Naive B cell (primary cell): ENCODE measurements at regions not wholly inside any gene's neighbourhood (a gene's known extent, or its start where the extent isn't known, plus 50 kb on each side); places are given as distances from the start of the nearest gene placed in this dataset.
A peak's percentile ranks its signal among the peaks of the same experiment; 100 is the strongest.

Experiments
- ATAC-seq, 2 donors: fragments of 150-1000 bp; cut with Tn5 transposase; 2 replicates each; pipeline ENCODE4 v1.10.0; 2021; ENCODE audit warnings: low read depth in 2 of 2, mild to moderate bottlenecking in 2 of 2, moderate library complexity in 2 of 2
- DNase-seq: peaks from one replicate; pipeline ENCODE4 v3.0.0; 2022
- H3K27ac Mint-ChIP-seq, 6 donors: one replicate each; pipeline ENCODE4 v1.8.0; 2020 to 2022; ENCODE audit warnings: mild to moderate bottlenecking in 6 of 6, mixed read lengths in 6 of 6, moderate library complexity in 5 of 6, inconsistent platforms in 2 of 6
- H3K27me3 Mint-ChIP-seq, 3 donors: one replicate each; pipeline ENCODE4 v1.8.0; 2021 to 2022; ENCODE audit warnings: mixed read lengths in 3 of 3, mild to moderate bottlenecking in 1 of 3
- H3K36me3 Mint-ChIP-seq, 2 donors: one replicate each; pipeline ENCODE4 v1.8.0; 2020 to 2022; ENCODE audit warnings: mixed read lengths in 2 of 2, inconsistent platforms in 1 of 2, mild to moderate bottlenecking in 1 of 2
- H3K4me1 Mint-ChIP-seq, 3 donors: one replicate each; pipeline ENCODE4 v1.8.0; 2020 to 2022; ENCODE audit warnings: mixed read lengths in 3 of 3, inconsistent platforms in 1 of 3, mild to moderate bottlenecking in 1 of 3, moderate library complexity in 1 of 3
- H3K4me3 Mint-ChIP-seq, 8 donors: one replicate each; pipeline ENCODE4 v1.8.0; 2020 to 2022; ENCODE audit warnings: mild to moderate bottlenecking in 8 of 8, mixed read lengths in 8 of 8, moderate library complexity in 8 of 8, inconsistent platforms in 2 of 8
- H3K9me3 Mint-ChIP-seq, 7 donors: one replicate each; pipeline ENCODE4 v1.8.0; 2020 to 2022; ENCODE audit warnings: mixed read lengths in 7 of 7, mild to moderate bottlenecking in 5 of 7, inconsistent platforms in 2 of 7, moderate library complexity in 1 of 7

GRCh38 chr10:131514454-131514853, 202.9 kb upstream of the TCERG1L start:
- H3K4me1 Mint-ChIP-seq: peaks cover 0 to 4% (median 0%) of the 10 kb centered on the region in 3 donors
- no peak overlapping the region for H3K27ac Mint-ChIP-seq
- H3K4me3 Mint-ChIP-seq: no peak overlapping the region
- DNase-seq: no peak
- H3K36me3 Mint-ChIP-seq: no peaks in the 10 kb centered on the region
- ATAC-seq: no peak
- peaks cover 2 to 11% (median 7%) of the 10 kb centered on the region in 7 donors for H3K9me3 Mint-ChIP-seq
- peaks cover 0 to 12% (median 6%) of the 10 kb centered on the region in 3 donors for H3K27me3 Mint-ChIP-seq

DNA sequence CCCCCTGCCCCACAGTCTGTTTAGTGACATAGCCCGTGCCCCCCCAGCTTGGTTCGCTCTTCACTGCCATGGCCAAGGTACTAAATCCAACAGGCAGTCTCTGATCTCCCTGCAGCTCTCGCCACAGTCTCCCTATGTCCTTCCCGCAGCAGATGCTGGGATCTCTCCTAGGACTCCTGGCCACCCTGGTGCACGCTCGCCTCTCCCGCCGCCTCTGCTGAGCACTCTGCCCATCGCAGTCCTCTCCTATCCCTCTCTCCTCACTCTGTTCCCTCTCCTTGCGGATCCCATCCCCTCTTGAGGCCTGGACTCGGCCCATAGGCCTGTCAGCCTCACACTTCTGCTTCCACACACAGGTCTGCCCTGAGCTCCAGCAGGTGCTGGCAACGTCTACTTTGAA, 204.8 kb upstream of the TCERG1L start:
- peaks cover 0 to 5% (median 0%) of the 10 kb centered on the region in 7 donors for H3K9me3 Mint-ChIP-seq
- peak overlapping the region in 1 of 8 donors; percentile 42 for H3K4me3 Mint-ChIP-seq

DNA sequence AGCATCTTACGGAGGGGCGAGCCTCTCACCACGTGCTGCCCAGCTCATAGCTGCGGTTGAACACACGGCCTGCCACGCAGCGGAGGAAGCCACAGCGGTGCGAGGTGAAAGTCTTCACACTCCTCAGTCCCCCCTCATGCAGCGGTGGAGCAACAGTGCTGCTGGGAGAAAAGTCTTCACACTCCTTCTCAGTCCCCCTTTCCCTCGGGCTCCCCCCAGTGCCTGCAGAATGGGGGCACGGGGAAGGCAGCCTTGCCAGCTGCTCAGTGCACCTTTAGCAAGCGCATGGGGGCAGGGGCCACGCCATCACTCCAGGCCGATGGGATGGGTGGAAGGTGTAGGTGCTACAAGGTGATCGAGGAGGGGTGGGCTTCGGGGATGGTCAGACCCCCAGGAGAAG, 206.3 kb upstream of the TCERG1L start:
- Mint-ChIP-seq H3K9me3 (peaks cover 0 to 5% (median 1%) of the 10 kb centered on the region in 7 donors), H3K36me3 (no peaks in the 10 kb centered on the region), H3K27me3 (peaks cover 0 to 12% (median 6%) of the 10 kb centered on the region in 3 donors), H3K4me3 (no peak overlapping the region), H3K27ac (peak overlapping the region in 1 of 6 donors; percentile 70), H3K4me1 (peaks cover 0 to 4% (median 0%) of the 10 kb centered on the region in 3 donors)
- DNase-seq (no peak), ATAC-seq (no peak)

More for the DNA sequence above, 204.8 kb upstream of the TCERG1L start:
- Mint-ChIP-seq H3K27ac (peak overlapping the region in 1 of 6 donors; percentile 45), H3K4me1 (peaks cover 0 to 4% (median 0%) of the 10 kb centered on the region in 3 donors), H3K27me3 (peaks cover 0 to 12% (median 6%) of the 10 kb centered on the region in 3 donors), H3K36me3 (no peaks in the 10 kb centered on the region)
- DNase-seq (no peak), ATAC-seq (no peak)

DNA sequence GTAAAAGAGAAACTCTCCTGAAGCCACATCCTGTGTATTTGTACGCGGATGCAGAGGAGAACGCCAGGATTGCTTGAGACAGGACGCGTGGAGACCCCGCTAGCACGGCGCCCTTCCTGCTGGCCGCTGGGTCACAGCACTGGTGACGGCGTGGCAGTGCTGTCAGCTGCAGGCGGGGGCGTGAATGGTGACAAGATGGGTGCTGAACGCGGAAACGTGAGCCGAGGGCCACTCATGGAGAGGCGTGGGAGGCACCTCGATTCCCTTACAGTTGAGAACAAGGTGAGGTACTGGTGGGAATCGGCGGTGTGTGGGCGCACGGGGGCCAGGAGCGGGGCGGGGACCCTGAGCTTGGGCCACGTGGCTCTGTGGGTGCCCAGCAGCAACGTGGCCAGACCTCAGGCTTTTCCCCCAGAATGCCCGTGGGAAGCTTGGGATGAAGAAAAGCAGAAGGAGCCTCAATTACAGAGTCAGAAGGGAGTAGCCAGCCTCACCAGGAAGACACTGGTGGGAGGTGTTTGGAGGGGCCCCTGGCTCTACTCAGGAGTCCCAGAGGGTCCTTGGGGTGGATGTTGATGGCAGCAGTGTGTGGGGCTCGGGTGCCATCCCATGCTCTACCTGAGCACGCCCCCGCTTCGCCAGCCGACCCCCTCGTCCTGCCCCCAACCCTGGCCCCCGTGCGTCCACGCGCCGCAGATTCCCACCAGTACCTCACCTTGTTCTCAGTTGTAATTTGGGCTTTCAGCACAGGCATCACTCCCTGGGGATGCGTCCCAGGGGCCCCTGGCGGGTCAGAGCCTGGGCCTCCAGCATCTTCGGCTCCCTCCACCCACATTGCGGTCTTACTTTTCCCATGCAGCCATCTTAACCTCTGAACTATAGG, 208.4 kb upstream of the TCERG1L start:
- peaks cover 0 to 12% (median 6%) of the 10 kb centered on the region in 3 donors for H3K27me3 Mint-ChIP-seq
- H3K9me3 Mint-ChIP-seq: peaks cover 0 to 14% (median 2%) of the 10 kb centered on the region in 7 donors
- peaks cover 0 to 4% (median 0%) of the 10 kb centered on the region in 3 donors for H3K4me1 Mint-ChIP-seq
- DNase-seq (no peak), ATAC-seq (no peak)
- peak overlapping the region in 1 of 8 donors; percentile 19 for H3K4me3 Mint-ChIP-seq
- no peak overlapping the region for H3K27ac Mint-ChIP-seq
- no peaks in the 10 kb centered on the region for H3K36me3 Mint-ChIP-seq

GRCh38 chr10:131531265-131532190, 220.0 kb upstream of the TCERG1L start:
- DNase-seq (no peak), ATAC-seq (no peak)
- H3K4me3 Mint-ChIP-seq: peak overlapping the region in 1 of 8 donors; percentile 60
- H3K4me1 Mint-ChIP-seq: no peaks in the 10 kb centered on the region
- H3K27ac Mint-ChIP-seq: no peak overlapping the region
- H3K36me3 Mint-ChIP-seq: no peaks in the 10 kb centered on the region
- peaks cover 0 to 9% (median 0%) of the 10 kb centered on the region in 3 donors for H3K27me3 Mint-ChIP-seq
- peaks cover 0 to 2% (median 0%) of the 10 kb centered on the region in 7 donors for H3K9me3 Mint-ChIP-seq

- Mint-ChIP-seq H3K9me3 (peaks cover 0 to 1% (median 0%) of the 10 kb centered on the region in 7 donors), H3K4me1 (no peaks in the 10 kb centered on the region), H3K27ac (no peak overlapping the region), H3K27me3 (peaks cover 0 to 11% (median 0%) of the 10 kb centered on the region in 3 donors), H3K36me3 (no peaks in the 10 kb centered on the region), H3K4me3 (no peak overlapping the region)
- DNase-seq (no peak), ATAC-seq (no peak)
Observed at GRCh38 chr10:131532291-131532690, 220.8 kb upstream of the TCERG1L start.

DNA sequence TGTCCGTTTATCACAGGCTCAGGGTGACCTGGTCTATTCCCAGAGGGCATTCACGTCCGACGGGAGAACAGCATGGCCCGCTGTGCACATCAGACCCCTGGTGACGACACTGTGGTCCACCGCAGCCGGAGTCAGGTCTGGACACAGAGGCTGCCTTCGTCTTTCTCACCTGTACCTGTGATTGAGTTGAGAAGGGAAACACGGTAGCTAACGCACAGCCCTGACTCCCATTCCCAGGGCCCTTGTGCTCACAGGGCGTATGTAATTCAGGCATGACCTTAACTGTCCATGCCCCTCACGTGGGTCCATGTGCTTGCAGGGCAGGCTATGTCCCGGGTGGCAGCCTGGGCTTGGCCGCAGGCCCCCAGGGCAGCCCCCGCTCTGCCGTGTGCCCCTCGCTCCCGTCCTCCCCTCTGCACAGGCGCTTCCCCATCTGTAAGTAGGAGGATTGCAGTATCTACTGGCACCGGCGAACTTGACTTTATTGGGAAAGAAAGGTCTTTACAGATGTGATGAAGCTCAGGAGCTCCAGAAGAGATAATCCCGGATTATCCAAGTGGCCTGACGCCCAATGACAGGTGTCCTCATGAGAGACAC, 221.3 kb upstream of the TCERG1L start:
- peaks cover 0 to 12% (median 0%) of the 10 kb centered on the region in 3 donors for H3K27me3 Mint-ChIP-seq
- no peak overlapping the region for H3K27ac Mint-ChIP-seq
- no peak for ATAC-seq
- no peak for DNase-seq
- H3K9me3 Mint-ChIP-seq: peaks cover 0 to 1% (median 0%) of the 10 kb centered on the region in 7 donors
- H3K4me3 Mint-ChIP-seq: no peak overlapping the region
- no peaks in the 10 kb centered on the region for H3K36me3 Mint-ChIP-seq
- H3K4me1 Mint-ChIP-seq: no peaks in the 10 kb centered on the region

DNA sequence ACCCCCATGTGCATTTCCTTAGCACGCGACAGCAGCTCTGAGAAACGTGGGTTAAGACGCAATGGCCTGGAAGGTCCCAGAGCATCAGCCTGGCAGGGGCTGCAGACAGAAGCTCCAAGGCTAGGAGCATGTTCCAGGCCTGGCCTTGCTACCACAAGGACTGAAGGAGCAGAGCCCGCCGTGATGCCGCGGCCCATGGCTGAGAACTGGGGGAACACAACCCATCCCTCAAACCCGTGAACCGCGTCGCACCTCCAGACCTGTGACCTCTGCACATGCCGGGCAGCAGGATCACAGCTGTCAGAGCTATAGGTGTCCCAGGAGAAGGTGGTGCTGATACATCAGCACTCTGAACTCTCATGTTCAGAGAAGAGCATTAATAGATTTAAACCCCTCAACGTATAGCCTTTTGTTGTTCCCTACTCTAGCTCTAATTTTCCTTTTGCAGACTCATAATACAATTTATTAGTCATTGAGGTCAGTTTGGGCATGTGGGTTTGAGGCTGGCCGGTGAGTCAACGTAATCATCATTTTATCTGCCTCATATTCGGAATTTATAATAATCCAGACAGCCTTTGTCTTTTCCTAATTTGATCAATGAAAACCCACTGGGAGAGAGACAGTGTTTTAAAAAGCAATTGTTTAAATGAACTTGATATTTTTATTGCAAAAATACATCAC, 222.5 kb upstream of the TCERG1L start:
- no peak overlapping the region for H3K27ac Mint-ChIP-seq
- H3K9me3 Mint-ChIP-seq: peaks cover 0 to 1% (median 0%) of the 10 kb centered on the region in 7 donors

DNA sequence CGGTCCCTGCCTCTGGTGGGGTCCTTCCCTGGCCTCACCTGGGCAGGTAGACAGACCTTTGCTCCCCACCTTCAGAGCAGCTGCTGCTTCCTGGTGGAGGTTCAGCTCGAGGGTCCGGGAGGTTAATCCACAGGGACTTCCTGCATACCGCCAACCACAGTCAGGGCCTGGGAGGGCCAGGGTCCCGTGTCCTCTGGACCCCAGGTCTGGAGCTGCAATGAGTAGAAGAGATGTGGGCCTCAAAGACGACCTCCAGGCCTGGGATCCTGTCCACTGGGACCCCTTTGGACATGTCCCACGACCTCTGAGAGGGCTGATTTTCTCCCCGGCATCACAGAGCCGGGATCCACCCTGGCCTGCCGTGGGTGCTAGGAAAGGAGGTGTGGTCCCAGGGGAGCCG, 223.3 kb upstream of the TCERG1L start:
- no peak for DNase-seq

More for the DNA sequence above, 222.5 kb upstream of the TCERG1L start:
- Mint-ChIP-seq H3K4me1 (no peaks in the 10 kb centered on the region), H3K27me3 (peaks cover 0 to 9% (median 0%) of the 10 kb centered on the region in 3 donors), H3K36me3 (no peaks in the 10 kb centered on the region), H3K4me3 (no peak overlapping the region)
- no peak for ATAC-seq
- no peak for DNase-seq

GRCh38 chr10:131536676-131537075, 225.2 kb upstream of the TCERG1L start:
- DNase-seq (no peak), ATAC-seq (no peak)
- no peak overlapping the region for H3K27ac Mint-ChIP-seq
- peaks cover 0 to 2% (median 0%) of the 10 kb centered on the region in 7 donors for H3K9me3 Mint-ChIP-seq
- H3K4me3 Mint-ChIP-seq: no peak overlapping the region
- H3K36me3 Mint-ChIP-seq: no peaks in the 10 kb centered on the region
- peaks cover 0 to 12% (median 10%) of the 10 kb centered on the region in 3 donors for H3K27me3 Mint-ChIP-seq
- H3K4me1 Mint-ChIP-seq: no peaks in the 10 kb centered on the region

More for the DNA sequence above, 223.3 kb upstream of the TCERG1L start:
- Mint-ChIP-seq H3K27me3 (peaks cover 0 to 9% (median 0%) of the 10 kb centered on the region in 3 donors), H3K4me3 (no peak overlapping the region), H3K4me1 (no peaks in the 10 kb centered on the region), H3K9me3 (peaks cover 0 to 1% (median 0%) of the 10 kb centered on the region in 7 donors), H3K36me3 (no peaks in the 10 kb centered on the region), H3K27ac (no peak overlapping the region)
- no peak for ATAC-seq

GRCh38 chr10:131537281-131537680, 225.8 kb upstream of the TCERG1L start:
- no peaks in the 10 kb centered on the region for H3K4me1 Mint-ChIP-seq
- peaks cover 0 to 2% (median 0%) of the 10 kb centered on the region in 7 donors for H3K9me3 Mint-ChIP-seq
- no peak overlapping the region for H3K27ac Mint-ChIP-seq
- peaks cover 0 to 12% (median 11%) of the 10 kb centered on the region in 3 donors for H3K27me3 Mint-ChIP-seq
- DNase-seq (no peak), ATAC-seq (no peak)
- H3K4me3 Mint-ChIP-seq: no peak overlapping the region
- no peaks in the 10 kb centered on the region for H3K36me3 Mint-ChIP-seq

GRCh38 chr10:131544495-131544894, 233.0 kb upstream of the TCERG1L start:
- no peak for ATAC-seq
- Mint-ChIP-seq H3K4me3 (no peak overlapping the region), H3K36me3 (no peaks in the 10 kb centered on the region), H3K4me1 (no peaks in the 10 kb centered on the region), H3K27me3 (peaks cover 9 to 16% (median 11%) of the 10 kb centered on the region in 3 donors), H3K9me3 (peaks cover 0 to 4% (median 0%) of the 10 kb centered on the region in 7 donors), H3K27ac (no peak overlapping the region)
- no peak for DNase-seq
